T-cell (primary cell): ENCODE measurements at regions not wholly inside any gene's neighbourhood (a gene's known extent, or its start where the extent isn't known, plus 50 kb on each side); places are given as distances from the start of the nearest gene placed in this dataset.
"Not testable (repeated sequence)": the region's sequence is repeated elsewhere in the genome, so short reads cannot be mapped to it uniquely, and the experiment has no call there.

Source experiments
- ATAC-seq, 4 experiments: fragments of 200-7000 bp in 3 of 4; fragments of 150-1000 bp in 1 of 4; cut with Tn5 transposase; replicated peaks in 1 of 4; 1 replicate in 3 of 4; 2 replicates in 1 of 4; pipeline ENCODE4 v1.10.0; 2021; ENCODE audit warnings: moderate library complexity in 3 of 4, mild to moderate bottlenecking in 2 of 4, moderate number of reproducible peaks in 1 of 4
- CTCF ChIA-PET, 2 donors: fragments of 300-600 bp; sonication (Branson Sonifier 250); formaldehyde crosslinking; loops; one replicate each; lab custom pipeline; 2022; ENCODE audit warnings: antibody characterized with exemption in 2 of 2; lab: Charles Lee
- POLR2A ChIA-PET, 2 donors: fragments of 300-600 bp; sonication (Branson Sonifier 250); formaldehyde crosslinking; loops; one replicate each; lab custom pipeline; 2022; ENCODE audit warnings: antibody characterized with exemption in 2 of 2; lab: Charles Lee
- DNase-seq, 35 experiments: peaks; one replicate each; pipeline versions ENCODE4 v3.0.0 to v3.0.0-alpha.2; 2013 to 2023
- H3K27ac ChIP-seq: one replicate; pipeline ENCODE4 v1.5.1; 2013; ENCODE audit warnings: low read length
- H3K27me3 ChIP-seq, 2 experiments: replicated peaks in 1 of 2; 1 replicate in 1 of 2; 2 replicates in 1 of 2; pipeline versions ENCODE4 v1.6.1 to v1.7.0; 2013; ENCODE audit warnings: low read length in 1 of 2, mixed read lengths in 1 of 2; ENCODE audit not compliant: control insufficient read depth in 2 of 2, insufficient read depth in 2 of 2; ENCODE audit errors: extremely low read depth in 1 of 2
- H3K36me3 ChIP-seq, 2 donors: 1 replicate in 1 of 2; 2 replicates in 1 of 2; pipeline versions ENCODE4 v1.6.1 to v1.7.0; 2013; ENCODE audit warnings: low read length in 1 of 2; ENCODE audit not compliant: control insufficient read depth in 2 of 2, insufficient read depth in 1 of 2; ENCODE audit errors: extremely low read depth in 1 of 2
- H3K4me1 ChIP-seq, 2 experiments: 1 replicate in 1 of 2; 2 replicates in 1 of 2; pipeline versions ENCODE4 v1.6.1 to v1.7.0; 2013; ENCODE audit warnings: low read length in 2 of 2, mixed read lengths in 1 of 2; ENCODE audit not compliant: insufficient read depth in 2 of 2, control insufficient read depth in 1 of 2; ENCODE audit errors: extremely low read depth in 1 of 2
- H3K4me3 ChIP-seq, 2 donors: 1 replicate in 1 of 2; 2 replicates in 1 of 2; pipeline versions ENCODE4 v1.5.1 to v1.7.0; 2013; ENCODE audit warnings: mild to moderate bottlenecking in 2 of 2, low read length in 1 of 2, moderate library complexity in 1 of 2; ENCODE audit not compliant: control insufficient read depth in 1 of 2; ENCODE audit errors: extremely low read depth in 1 of 2
- H3K9me3 ChIP-seq: 2 replicates; pipeline ENCODE4 v1.7.0; 2013
- H3K27ac Mint-ChIP-seq, 2 donors: one replicate each; pipeline ENCODE4 v1.8.0; 2020 to 2021; ENCODE audit warnings: mild to moderate bottlenecking in 2 of 2, mixed read lengths in 2 of 2
- H3K27me3 Mint-ChIP-seq, 2 donors: one replicate each; pipeline ENCODE4 v1.8.0; 2021 to 2022; ENCODE audit warnings: mixed read lengths in 2 of 2
- H3K36me3 Mint-ChIP-seq: one replicate; pipeline ENCODE4 v1.8.0; 2021; ENCODE audit warnings: mixed read lengths
- H3K4me1 Mint-ChIP-seq, 3 donors: one replicate each; pipeline ENCODE4 v1.8.0; 2020 to 2022; ENCODE audit warnings: mixed read lengths in 3 of 3, mild to moderate bottlenecking in 1 of 3
- H3K4me3 Mint-ChIP-seq, 3 donors: one replicate each; pipeline ENCODE4 v1.8.0; 2020 to 2022; ENCODE audit warnings: mild to moderate bottlenecking in 3 of 3, mixed read lengths in 3 of 3, moderate library complexity in 3 of 3
- H3K9me3 Mint-ChIP-seq, 3 donors: one replicate each; pipeline ENCODE4 v1.8.0; 2020 to 2022; ENCODE audit warnings: mixed read lengths in 3 of 3
- WGBS: methylation state at CpG from one replicate; pipeline ENCODE4 v1.1.5; 2013; ENCODE audit warnings: missing lambda C conversion rate; ENCODE audit not compliant: insufficient coverage; 5-methylcytosine and 5-hydroxymethylcytosine counted together

DNA sequence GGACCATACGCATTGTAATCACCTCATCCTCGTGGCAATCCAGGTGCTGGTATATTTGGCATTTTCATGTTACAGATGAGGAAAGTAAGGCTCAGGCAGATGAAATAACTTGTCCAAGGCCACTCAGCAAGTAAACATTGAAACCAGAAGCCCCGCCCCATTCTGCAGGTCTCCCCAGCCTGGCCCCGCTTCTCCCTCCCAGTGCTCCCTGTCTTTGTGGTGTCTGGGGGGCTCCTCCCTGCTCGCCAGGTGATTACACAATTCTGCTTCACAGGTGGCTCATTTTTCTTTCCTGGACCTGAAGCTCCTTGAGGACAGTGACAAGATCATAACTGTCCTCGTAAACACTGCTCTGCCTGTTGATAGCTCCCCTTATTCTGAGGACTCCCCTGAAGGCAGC lies 531.5 kb upstream of the B3GAT1 start:
- Mint-ChIP-seq H3K27ac (no peak overlapping the region), H3K4me1 (no peaks in the 10 kb centered on the region), H3K4me3 (no peak overlapping the region), H3K9me3 (no peaks in the 10 kb centered on the region), H3K27me3 (peaks cover 18% of the 10 kb centered on the region in 2 donors), H3K36me3 (no peaks in the 10 kb centered on the region)
- Histone ChIP-seq H3K27me3 (peaks cover 0 to 20% of the 10 kb centered on the region in 2 experiments), H3K36me3 (no peaks in the 10 kb centered on the region), H3K9me3 (no peaks in the 10 kb centered on the region), H3K27ac (no peak overlapping the region), H3K4me1 (no peaks in the 10 kb centered on the region), H3K4me3 (no peak overlapping the region)
- CTCF ChIA-PET, result no interaction called here
- POLR2A ChIA-PET, result no interaction called here
- no peak for DNase-seq
- 78% methylated on average over 6 of the region's 6 CpGs for WGBS
- ATAC-seq, result no peak

DNA sequence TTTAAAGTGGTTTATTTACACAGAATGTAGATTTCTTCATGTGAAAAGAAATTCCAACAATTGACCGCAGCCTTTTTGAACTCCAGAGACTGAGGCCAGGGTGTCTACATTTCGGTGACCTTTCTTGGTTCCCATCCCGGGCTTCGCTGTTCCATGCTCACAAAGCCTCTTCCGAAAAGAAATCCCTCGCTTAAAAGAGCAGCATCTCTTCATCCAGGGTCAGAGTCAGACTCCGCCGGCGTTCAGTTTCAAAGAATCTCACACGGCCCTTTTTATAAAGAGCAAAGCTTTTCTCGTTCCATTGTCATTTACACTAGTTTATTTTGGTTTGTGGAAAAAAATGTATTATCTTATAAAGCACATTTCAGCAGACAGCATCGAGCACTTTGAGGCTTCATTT lies 530.6 kb upstream of the B3GAT1 start:
- CTCF ChIA-PET, result no interaction called here

DNA sequence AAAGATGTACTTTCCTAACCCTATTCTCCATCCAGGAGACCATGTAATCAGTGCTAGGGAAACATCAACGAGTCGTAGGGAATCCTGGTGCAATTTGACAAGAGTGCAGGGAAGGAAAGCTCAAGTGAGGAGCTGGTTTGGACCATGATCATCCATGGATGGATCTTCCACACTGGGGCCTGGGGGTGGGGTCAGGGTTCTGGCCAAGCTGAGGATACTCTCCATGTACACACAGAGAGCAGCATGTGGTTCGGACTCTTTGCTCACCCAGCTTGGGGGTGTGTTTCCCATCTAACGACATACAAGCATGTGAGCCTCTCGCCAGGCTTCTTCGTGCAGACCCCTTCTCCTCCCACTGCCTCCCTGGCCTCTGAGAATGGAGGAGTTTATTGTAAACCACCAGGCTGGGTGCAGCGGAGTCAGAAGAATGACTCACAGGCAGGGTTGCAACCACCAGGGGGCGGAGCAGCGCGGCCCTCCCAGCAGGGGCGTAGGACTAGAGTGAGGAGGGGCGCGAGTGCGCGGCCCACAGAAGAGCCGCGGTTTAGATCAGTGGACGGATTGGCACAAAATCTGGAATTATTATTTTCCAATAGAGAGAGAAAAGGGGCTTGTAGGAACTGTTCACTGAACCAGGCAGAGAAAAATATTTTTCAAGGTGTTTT lies 530.0 kb upstream of the B3GAT1 start:
- H3K4me3 ChIP-seq, H3K9me3 Mint-ChIP-seq, H3K9me3 ChIP-seq, H3K36me3 ChIP-seq, H3K4me1 ChIP-seq, ATAC-seq, CTCF ChIA-PET, H3K27ac Mint-ChIP-seq, POLR2A ChIA-PET, H3K4me1 Mint-ChIP-seq, DNase-seq, H3K36me3 Mint-ChIP-seq, H3K4me3 Mint-ChIP-seq, H3K27ac ChIP-seq: not testable (repeated sequence)
- peaks cover 0 to 20% of the 10 kb centered on the region in 2 experiments for H3K27me3 ChIP-seq
- H3K27me3 Mint-ChIP-seq, result peaks cover 21% of the 10 kb centered on the region in 2 donors
- 63% methylated on average over 1 of the region's 18 CpGs for WGBS

More for the DNA sequence above, 530.6 kb upstream of the B3GAT1 start:
- POLR2A ChIA-PET, result no interaction called here
- Mint-ChIP-seq H3K27ac (no peak overlapping the region), H3K4me1 (no peaks in the 10 kb centered on the region), H3K36me3 (no peaks in the 10 kb centered on the region), H3K4me3 (no peak overlapping the region), H3K27me3 (peaks cover 18 to 21% of the 10 kb centered on the region in 2 donors), H3K9me3 (no peaks in the 10 kb centered on the region)
- DNase-seq, result no peak
- no peak overlapping the region for H3K4me3 ChIP-seq
- no peak overlapping the region for H3K27ac ChIP-seq
- no peaks in the 10 kb centered on the region for H3K4me1 ChIP-seq
- ATAC-seq, result no peak
- H3K27me3 ChIP-seq, result peaks cover 0 to 20% of the 10 kb centered on the region in 2 experiments
- H3K36me3 ChIP-seq, result no peaks in the 10 kb centered on the region
- WGBS, result 83% methylated on average over 5 of the region's 12 CpGs
- no peaks in the 10 kb centered on the region for H3K9me3 ChIP-seq

GRCh38 chr11:134941326-134941725 lies 529.3 kb upstream of the B3GAT1 start:
- POLR2A ChIA-PET, result no interaction called here
- 66% methylated on average over 3 of the region's 5 CpGs for WGBS
- Histone ChIP-seq H3K27me3 (peaks cover 0 to 17% of the 10 kb centered on the region in 2 experiments), H3K27ac (no peak overlapping the region), H3K4me1 (no peaks in the 10 kb centered on the region), H3K4me3 (no peak overlapping the region), H3K36me3 (no peaks in the 10 kb centered on the region), H3K9me3 (no peaks in the 10 kb centered on the region)
- Mint-ChIP-seq H3K27me3 (peaks cover 21 to 23% of the 10 kb centered on the region in 2 donors), H3K4me1 (no peaks in the 10 kb centered on the region), H3K27ac (no peak overlapping the region), H3K36me3 (no peaks in the 10 kb centered on the region), H3K4me3 (no peak overlapping the region), H3K9me3 (no peaks in the 10 kb centered on the region)
- ATAC-seq (no peak), DNase-seq (no peak)
- CTCF ChIA-PET, result no interaction called here

GRCh38 chr11:134940441-134941126 lies 528.5 kb upstream of the B3GAT1 start:
- ChIA-PET POLR2A (no interaction called here), CTCF (no interaction called here)
- Mint-ChIP-seq H3K27ac (no peak overlapping the region), H3K9me3 (no peaks in the 10 kb centered on the region), H3K36me3 (no peaks in the 10 kb centered on the region), H3K4me3 (no peak overlapping the region), H3K27me3 (peaks cover 21 to 23% of the 10 kb centered on the region in 2 donors), H3K4me1 (no peaks in the 10 kb centered on the region)
- Histone ChIP-seq H3K27ac (no peak overlapping the region), H3K4me1 (no peaks in the 10 kb centered on the region), H3K9me3 (no peaks in the 10 kb centered on the region), H3K36me3 (no peaks in the 10 kb centered on the region), H3K4me3 (no peak overlapping the region), H3K27me3 (peaks cover 0 to 17% of the 10 kb centered on the region in 2 experiments)
- DNase-seq (no peak), ATAC-seq (no peak)
- WGBS, result 86% methylated on average over 12 of the region's 15 CpGs

DNA sequence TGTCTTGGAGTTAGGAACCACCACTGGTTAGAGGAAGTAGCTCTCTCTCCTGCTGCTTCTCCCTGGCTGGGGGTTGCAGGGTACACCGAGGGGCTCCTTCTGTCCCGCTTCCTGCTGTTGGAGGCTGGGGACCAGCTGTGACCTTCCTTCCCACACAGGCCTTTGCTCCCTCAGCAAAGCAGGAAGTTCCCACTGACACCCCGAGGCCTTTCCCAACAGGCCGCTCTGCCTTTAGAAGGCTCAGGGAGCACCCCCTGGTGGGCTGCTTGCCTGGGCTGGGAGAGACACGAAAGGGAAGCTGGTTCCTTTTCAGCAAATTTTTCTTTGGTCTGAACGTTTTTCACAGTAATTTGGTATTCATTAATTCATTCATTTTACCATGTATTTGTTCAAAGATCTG lies 527.9 kb upstream of the B3GAT1 start:
- ATAC-seq, result no peak
- POLR2A ChIA-PET, result no interaction called here
- H3K27ac ChIP-seq, result no peak overlapping the region
- no peaks in the 10 kb centered on the region for H3K4me1 ChIP-seq
- CTCF ChIA-PET, result no interaction called here
- Mint-ChIP-seq H3K27ac (no peak overlapping the region), H3K36me3 (no peaks in the 10 kb centered on the region), H3K4me3 (no peak overlapping the region), H3K4me1 (no peaks in the 10 kb centered on the region), H3K9me3 (no peaks in the 10 kb centered on the region), H3K27me3 (peaks cover 21 to 23% of the 10 kb centered on the region in 2 donors)
- H3K9me3 ChIP-seq, result no peaks in the 10 kb centered on the region
- no peaks in the 10 kb centered on the region for H3K36me3 ChIP-seq
- WGBS, result 32% methylated on average over 2 of the region's 6 CpGs
- DNase-seq, result no peak
- H3K27me3 ChIP-seq, result peaks cover 0 to 17% of the 10 kb centered on the region in 2 experiments
- no peak overlapping the region for H3K4me3 ChIP-seq
